Hippocampal formation (tissue), 2 donors: ENCODE measurements at regions not wholly inside any gene's neighbourhood (a gene's known extent, or its start where the extent isn't known, plus 50 kb on each side); places are given as distances from the start of the nearest gene placed in this dataset.

Source experiments
- DNase-seq, 2 donors: peaks; one replicate each; lab custom pipeline; 2025; lab: John Stamatoyannopoulos, UW

DNA sequence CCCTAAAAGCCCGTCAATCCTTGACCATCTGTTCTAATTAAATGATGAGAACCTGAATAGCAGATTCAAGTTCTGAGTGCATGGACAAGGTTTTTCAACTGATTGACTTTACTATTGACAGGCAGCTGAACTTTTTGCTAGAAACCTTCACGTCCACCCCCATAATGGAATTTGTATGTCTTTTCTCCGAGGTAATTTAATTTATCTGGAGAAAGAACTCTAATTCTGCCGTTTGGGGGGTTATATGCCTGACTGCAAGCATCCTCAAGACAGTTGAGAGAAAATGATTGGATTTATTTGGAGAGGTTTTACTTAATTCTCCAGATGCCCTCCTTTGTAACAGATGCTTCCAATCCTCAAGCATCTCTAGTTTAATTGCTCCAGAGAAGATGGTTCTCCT is 1053.4 kb upstream of the AUTS2 start:
- no peak for DNase-seq

- no peak for DNase-seq
Observed at GRCh38 chr7:68547181-68547580, 1051.1 kb upstream of the AUTS2 start.

DNA sequence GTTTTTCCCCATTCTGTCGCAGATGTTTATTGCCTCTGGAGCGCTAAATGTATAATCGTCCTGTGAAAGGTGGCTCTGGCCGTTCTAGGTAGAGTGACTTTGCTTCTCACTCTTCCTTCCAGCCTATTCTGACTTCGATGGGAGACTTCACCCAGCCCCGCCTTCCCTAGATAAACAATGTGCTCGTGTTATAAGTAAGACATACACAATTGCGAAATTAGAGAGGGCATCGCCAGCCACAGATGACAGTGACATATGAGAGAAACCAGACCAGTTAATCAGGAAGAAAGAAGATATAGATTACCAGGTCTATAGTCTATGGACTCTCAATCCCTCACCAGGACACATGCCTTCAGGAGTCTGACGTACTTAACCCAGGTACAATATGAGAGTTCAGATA is 1050.5 kb upstream of the AUTS2 start:
- no peak for DNase-seq

GRCh38 chr7:68550027-68550426 is 1048.2 kb upstream of the AUTS2 start:
- DNase-seq = no peak

- DNase-seq = no peak
Observed at GRCh38 chr7:68550635-68551034, 1047.6 kb upstream of the AUTS2 start.

DNA sequence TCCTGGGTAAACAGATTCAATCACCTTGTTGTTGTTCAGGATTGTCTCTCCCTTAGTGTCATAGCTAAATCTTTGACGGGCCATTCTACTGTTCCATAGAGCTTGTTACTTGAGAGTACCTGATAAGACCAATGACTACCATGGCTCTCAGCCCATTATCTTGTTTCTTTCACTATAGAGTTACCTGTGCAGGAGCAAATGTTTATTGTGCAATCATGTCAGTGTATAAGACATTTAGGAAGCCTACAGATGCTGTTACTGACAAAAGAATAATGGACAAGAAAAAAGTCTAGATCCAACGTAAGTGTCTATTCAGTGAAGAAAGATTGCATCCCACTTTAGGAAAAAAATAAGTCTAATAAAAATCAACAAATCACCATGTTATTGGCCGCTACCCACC is 1041.7 kb upstream of the AUTS2 start:
- no peak for DNase-seq

DNA sequence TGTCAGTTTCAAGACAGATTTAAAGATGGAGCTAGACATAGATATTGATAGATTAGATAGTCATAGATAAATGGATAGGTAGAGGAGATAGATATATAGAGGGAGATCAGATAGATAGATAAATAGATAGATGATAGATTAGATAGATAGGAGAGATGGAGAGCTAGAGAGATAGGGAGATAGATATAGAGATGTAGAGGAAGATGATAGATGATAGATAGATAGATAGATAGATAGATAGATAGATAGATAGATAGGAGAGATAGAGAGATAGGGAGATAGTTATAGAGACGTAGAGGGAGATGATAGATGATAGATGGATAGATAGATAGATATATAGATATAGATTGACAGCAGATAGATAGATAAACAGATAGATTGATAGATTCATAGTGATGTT is 1038.8 kb upstream of the AUTS2 start:
- DNase-seq = no peak

DNA sequence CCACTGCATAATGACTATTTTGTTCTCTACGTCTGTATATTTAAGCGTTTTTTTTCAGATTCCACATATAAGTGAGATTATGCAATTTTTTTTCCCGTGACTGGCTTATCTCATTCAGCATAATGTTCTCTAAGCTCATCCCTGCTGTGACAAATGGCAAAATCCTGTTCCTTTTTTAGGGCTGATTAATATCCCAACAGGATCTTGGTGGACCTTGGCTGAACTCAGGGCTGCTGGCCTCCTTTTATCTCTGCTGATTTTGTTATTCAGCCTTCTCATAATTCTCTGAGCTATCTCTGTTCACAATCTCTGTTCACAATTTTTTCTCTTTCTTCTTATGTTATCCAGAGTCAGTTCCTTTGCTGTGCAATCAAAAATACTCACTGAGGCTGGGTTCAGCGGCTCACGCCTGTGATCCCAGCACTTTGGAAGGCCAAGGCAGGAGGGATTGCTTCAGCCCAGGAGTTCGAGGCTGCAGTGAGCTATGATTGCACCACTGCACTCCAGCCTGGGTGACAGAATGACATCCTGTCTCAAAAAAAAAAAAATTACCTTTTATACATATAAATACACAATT is 1035.9 kb upstream of the AUTS2 start:
- DNase-seq = no peak

- no peak for DNase-seq
Observed at GRCh38 chr7:68564306-68565135, 1033.8 kb upstream of the AUTS2 start.

- no peak for DNase-seq
Observed at GRCh38 chr7:68571286-68571685, 1027.0 kb upstream of the AUTS2 start.

DNA sequence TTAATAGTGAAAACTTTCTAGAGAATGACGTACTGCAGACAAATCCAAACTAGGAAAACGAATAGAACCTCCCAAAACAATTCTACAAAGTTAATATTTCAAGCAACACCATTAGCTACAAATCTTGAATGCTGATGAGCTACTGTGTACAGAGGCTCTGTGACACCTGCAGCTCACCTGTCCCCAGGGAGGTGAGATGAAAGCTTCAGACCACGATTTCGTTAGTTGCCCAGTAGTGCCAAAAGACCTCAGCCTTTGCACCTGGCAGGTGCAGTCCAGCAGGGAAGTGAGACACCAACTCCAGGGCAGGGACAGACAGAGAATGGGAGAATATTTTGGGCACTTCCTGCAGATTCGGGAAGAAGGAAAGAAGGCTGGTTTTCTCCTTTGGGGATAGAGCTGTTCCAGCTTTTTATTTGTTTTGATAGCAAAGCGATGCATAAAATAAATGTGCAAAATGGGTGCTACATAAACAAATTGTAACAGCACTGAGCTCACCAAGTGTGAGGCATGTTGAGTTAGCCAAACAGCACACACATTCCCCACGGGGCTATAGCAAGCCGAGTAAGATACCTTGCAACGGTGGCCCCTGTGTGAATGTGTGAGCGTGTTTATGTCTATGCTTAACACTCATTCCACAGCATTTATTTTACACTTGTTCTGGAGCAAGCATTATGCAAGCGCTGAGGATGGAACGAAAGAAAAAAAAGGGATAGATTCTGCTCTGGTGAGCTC is 1024.8 kb upstream of the AUTS2 start:
- DNase-seq = no peak

GRCh38 chr7:68576366-68576765 is 1021.9 kb upstream of the AUTS2 start:
- DNase-seq = no peak

GRCh38 chr7:68581417-68581816 is 1016.9 kb upstream of the AUTS2 start:
- DNase-seq = no peak

GRCh38 chr7:68587599-68587998 is 1010.7 kb upstream of the AUTS2 start:
- DNase-seq = no peak

DNA sequence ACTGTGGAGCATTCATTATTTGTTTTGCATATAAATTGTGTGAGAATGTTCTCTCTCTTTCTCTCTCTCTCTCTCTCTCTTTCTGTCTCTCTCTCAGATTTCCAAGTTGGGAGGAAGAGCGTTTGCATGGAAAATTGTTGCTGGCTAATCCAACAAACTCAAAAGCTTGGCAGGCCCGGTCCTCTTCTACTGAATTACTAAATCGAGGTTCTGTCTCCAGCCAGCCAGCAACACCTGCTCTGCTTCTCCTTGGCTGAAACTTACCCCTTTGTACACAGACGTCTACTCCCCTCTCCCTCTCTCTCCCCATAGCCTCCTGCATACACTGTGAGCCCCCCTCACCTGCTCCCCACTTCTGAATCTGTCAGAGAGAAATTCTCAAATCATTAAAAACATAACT is 996.4 kb upstream of the AUTS2 start:
- peak in 1 of 2 donors; percentile 10 for DNase-seq

DNA sequence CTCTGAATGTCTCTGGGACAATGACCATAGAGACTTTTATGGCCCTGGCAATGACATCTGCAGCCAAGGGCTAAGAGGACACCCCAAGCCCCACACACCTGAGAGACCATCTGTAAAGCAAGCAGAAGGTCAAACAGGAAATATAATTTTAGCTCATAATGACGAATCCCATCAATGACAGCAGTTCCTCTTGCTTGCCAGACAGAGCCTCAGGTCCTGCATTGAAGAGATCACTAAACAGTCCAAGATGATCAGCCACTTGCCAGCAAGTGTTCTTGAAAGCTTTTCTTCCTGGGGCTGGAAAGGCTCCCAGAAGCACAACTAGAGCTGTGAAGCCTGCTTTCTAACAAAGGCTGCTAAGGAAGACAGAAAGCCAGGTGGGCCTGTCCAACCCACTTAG is 993.7 kb upstream of the AUTS2 start:
- no peak for DNase-seq

- DNase-seq = no peak
Observed at GRCh38 chr7:68610701-68611100, 987.6 kb upstream of the AUTS2 start.

GRCh38 chr7:68613405-68613804 is 984.9 kb upstream of the AUTS2 start:
- DNase-seq = no peak

- DNase-seq = no peak
Observed at GRCh38 chr7:68613897-68614296, 984.4 kb upstream of the AUTS2 start.

DNA sequence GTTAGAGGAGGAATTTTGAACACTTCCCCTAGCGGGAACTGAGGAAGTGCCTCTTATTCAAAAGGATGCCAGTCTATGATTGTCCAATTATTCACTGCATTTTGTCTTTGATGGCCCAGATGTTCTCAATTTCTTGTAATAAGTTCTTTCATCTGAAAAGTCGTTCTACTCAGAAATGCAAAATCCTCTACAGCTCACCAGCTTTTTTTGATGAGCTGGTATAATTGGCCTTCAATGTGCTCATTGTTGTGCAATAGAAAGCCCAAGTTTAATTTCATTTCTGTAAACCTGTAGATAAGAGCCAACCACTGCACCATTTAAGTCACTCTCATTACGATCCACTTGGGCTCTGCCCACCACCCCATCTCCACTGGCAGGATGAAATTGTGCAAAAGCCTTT is 978.7 kb upstream of the AUTS2 start:
- DNase-seq = no peak

GRCh38 chr7:68622500-68622899 is 975.8 kb upstream of the AUTS2 start:
- DNase-seq = no peak

DNA sequence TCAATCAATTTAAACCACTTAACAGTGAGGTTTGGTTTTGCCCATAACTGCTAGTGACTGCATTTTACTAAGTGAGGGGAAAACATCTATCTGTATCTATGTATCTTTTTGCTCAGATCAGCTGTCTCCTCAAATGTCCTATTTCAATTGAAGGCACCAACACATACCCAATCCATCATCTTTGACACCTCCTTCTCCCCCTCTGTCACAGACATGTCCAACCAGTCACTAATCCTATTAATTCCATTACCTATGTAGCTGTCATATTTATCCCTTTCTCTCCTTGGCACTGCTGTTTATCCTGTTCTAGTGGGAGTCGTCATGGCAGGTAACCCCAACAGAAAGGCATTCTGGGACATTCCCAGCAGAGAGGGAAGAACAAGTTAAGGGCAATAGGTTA is 975.2 kb upstream of the AUTS2 start:
- no peak for DNase-seq

DNA sequence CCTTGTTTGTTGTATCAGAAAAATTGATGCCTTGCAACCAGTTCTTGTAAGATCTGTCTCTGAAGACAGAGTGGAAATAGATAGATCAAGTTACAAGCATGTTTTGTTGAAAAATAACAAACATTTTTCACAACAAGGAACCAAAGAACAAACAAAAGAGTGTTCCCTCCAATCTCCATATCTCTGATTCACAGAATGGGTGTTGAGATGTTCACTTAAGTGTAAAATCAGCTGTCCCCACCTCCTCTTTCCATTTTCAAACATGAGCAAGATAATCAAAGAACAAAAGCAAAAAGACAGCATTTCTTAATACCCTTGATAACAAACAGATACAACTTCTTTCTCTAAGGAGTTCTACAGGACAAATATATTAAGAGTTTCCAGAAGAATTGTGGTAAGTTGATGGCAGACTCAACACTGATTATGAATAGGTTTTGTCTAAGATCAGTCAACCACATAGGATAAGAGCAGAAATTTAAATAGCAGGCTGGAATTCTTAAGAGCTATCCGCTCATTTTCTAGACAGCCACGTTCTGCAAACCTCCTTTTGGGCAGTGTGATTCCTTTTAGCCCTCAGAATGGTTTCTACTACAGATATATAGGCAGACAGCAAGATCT is 970.9 kb upstream of the AUTS2 start:
- no peak for DNase-seq
